ENCODE measurements at regions not wholly inside any gene's neighbourhood (a gene's known extent, or its start where the extent isn't known, plus 50 kb on each side); places are given as distances from the start of the nearest gene placed in this dataset.
"Not testable (repeated sequence)": the region's sequence is repeated elsewhere in the genome, so short reads cannot be mapped to it uniquely, and the experiment has no call there.

GRCh38 chr3:166975796-166976195 is 404.3 kb downstream of the ZBBX start:
- not testable (repeated sequence) for DNase-seq

- not testable (repeated sequence) for DNase-seq
Observed at GRCh38 chr3:166967714-166968113, 412.4 kb downstream of the ZBBX start.

GRCh38 chr3:166962911-166963310 is 417.2 kb downstream of the ZBBX start:
- no peak for DNase-seq

GRCh38 chr3:166957121-166957520 is 423.0 kb downstream of the ZBBX start:
- no peak for DNase-seq

- no peak for DNase-seq
Observed at GRCh38 chr3:166955201-166955939, 424.7 kb downstream of the ZBBX start.

- no peak for DNase-seq
Observed at GRCh38 chr3:166934879-166935278, 445.2 kb downstream of the ZBBX start.

GRCh38 chr3:166917437-166917836 is 462.7 kb downstream of the ZBBX start:
- DNase-seq, result no peak

GRCh38 chr3:166902374-166902773 is 477.7 kb downstream of the ZBBX start:
- no peak for DNase-seq

- no peak for DNase-seq
Observed at GRCh38 chr3:166900866-166901577, 479.1 kb downstream of the ZBBX start.

- no peak for DNase-seq
Observed at GRCh38 chr3:166897811-166898210, 482.3 kb downstream of the ZBBX start.

GRCh38 chr3:166889241-166889640 is 490.9 kb downstream of the ZBBX start:
- no peak for DNase-seq

GRCh38 chr3:166879661-166880060 is 500.4 kb downstream of the ZBBX start:
- no peak for DNase-seq

- DNase-seq, result no peak
Observed at GRCh38 chr3:166877971-166878370, 502.1 kb downstream of the ZBBX start.

- no peak for DNase-seq
Observed at GRCh38 chr3:166864473-166865467, 515.3 kb downstream of the ZBBX start.

- DNase-seq, result no peak
Observed at GRCh38 chr3:166860217-166860616, 519.9 kb downstream of the ZBBX start.

- no peak for DNase-seq
Observed at GRCh38 chr3:166844329-166844728, 535.8 kb downstream of the ZBBX start.

- DNase-seq, result not testable (repeated sequence)
Observed at GRCh38 chr3:166842784-166843183, 537.3 kb downstream of the ZBBX start.

GRCh38 chr3:166837535-166837934 is 542.6 kb downstream of the ZBBX start:
- peak; percentile 8 for DNase-seq

GRCh38 chr3:166836836-166837235 is 543.3 kb downstream of the ZBBX start:
- no peak for DNase-seq

GRCh38 chr3:166829896-166830295 is 550.2 kb downstream of the ZBBX start:
- DNase-seq, result no peak

- DNase-seq, result no peak
Observed at GRCh38 chr3:166818464-166818863, 561.6 kb downstream of the ZBBX start.

GRCh38 chr3:166817269-166817668 is 562.8 kb downstream of the ZBBX start:
- not testable (repeated sequence) for DNase-seq
